VCaP (cell line): ENCODE measurements at regions not wholly inside any gene's neighbourhood (a gene's known extent, or its start where the extent isn't known, plus 50 kb on each side); places are given as distances from the start of the nearest gene placed in this dataset.

Experiments used
- H3K27ac ChIP-seq: fragments of 450-650 bp; 2 replicates; pipeline ENCODE4 v1.5.1; 2017
- TF ChIP-seq, protein P1 (sequence below): fragments of 450-650 bp; conservative IDR thresholded peaks from 2 replicates; pipeline ENCODE4 v1.5.1; 2017; ENCODE audit warnings: mild to moderate bottlenecking, moderate library complexity

DNA sequence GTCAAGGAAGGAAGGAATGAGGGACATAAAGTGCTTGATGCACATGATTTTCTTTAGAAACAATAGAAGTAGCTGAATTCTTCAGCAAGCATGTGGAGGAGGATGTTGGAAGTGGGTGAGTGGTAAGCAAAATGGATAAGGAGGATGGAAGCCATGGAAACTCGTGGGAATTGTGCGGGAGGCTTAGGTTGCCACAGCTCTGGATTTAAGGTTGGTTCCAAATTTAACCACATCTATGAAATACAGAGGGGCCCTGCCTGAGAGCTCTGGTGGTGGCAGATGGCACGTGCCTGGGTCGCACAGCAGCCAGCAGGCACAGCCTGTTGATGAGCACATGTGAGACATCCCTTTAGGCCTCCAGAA, 284.7 kb downstream of the SMARCA2 start:
- peak overlapping the region; percentile 87 for H3K27ac ChIP-seq
- TF ChIP-seq, protein P1, sequence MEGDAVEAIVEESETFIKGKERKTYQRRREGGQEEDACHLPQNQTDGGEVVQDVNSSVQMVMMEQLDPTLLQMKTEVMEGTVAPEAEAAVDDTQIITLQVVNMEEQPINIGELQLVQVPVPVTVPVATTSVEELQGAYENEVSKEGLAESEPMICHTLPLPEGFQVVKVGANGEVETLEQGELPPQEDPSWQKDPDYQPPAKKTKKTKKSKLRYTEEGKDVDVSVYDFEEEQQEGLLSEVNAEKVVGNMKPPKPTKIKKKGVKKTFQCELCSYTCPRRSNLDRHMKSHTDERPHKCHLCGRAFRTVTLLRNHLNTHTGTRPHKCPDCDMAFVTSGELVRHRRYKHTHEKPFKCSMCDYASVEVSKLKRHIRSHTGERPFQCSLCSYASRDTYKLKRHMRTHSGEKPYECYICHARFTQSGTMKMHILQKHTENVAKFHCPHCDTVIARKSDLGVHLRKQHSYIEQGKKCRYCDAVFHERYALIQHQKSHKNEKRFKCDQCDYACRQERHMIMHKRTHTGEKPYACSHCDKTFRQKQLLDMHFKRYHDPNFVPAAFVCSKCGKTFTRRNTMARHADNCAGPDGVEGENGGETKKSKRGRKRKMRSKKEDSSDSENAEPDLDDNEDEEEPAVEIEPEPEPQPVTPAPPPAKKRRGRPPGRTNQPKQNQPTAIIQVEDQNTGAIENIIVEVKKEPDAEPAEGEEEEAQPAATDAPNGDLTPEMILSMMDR = no peak

- TF ChIP-seq, protein P1 = no peak
- H3K27ac ChIP-seq = peak overlapping the region; percentile 87
Observed at GRCh38 chr9:2300325-2300724, 285.2 kb downstream of the SMARCA2 start.

DNA sequence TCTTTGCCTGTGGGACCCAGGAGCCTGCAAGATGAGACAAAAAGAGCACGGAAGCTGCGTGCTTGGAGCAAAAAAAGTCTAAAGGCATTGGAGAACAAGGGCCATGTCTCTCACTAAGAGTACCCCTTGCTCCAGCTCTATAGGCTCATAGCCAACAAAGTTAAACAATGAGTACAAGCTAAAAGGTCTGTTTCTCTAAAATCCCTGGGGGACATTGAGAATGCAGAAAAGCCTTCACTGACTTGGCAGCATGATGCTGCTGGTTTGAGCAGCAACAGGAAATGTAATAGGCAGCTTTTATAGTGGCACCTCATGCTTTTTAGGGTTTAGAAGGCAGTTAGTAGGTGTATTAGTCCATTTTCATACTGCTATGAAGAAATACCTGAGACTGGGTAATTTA, 287.5 kb downstream of the SMARCA2 start:
- TF ChIP-seq, protein P1 = no peak
- H3K27ac ChIP-seq = no peak overlapping the region

DNA sequence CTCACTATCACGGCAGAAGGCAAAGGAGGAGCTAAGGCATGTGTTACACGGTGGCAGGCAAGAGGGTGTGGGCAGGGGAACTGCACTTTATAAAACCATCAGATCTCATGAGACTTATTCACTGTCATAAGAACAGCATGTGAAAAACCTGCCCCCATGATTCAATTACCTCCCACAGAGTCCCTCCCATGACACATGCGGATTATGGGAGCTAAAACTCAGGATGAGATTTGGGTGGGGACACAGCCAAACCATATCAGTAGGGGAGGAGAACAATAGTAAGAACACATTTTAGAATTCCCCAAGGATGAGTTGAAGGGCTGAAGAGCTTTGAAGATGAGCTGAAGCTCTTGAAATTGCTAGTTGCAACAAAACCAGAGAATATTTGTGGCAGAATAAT, 287.9 kb downstream of the SMARCA2 start:
- TF ChIP-seq, protein P1 = no peak
- no peak overlapping the region for H3K27ac ChIP-seq

GRCh38 chr9:2307480-2307879, 292.3 kb downstream of the SMARCA2 start:
- H3K27ac ChIP-seq = no peak overlapping the region
- TF ChIP-seq, protein P1 = no peak

GRCh38 chr9:2311920-2312319, 296.8 kb downstream of the SMARCA2 start:
- TF ChIP-seq, protein P1 = no peak
- H3K27ac ChIP-seq = no peak overlapping the region

DNA sequence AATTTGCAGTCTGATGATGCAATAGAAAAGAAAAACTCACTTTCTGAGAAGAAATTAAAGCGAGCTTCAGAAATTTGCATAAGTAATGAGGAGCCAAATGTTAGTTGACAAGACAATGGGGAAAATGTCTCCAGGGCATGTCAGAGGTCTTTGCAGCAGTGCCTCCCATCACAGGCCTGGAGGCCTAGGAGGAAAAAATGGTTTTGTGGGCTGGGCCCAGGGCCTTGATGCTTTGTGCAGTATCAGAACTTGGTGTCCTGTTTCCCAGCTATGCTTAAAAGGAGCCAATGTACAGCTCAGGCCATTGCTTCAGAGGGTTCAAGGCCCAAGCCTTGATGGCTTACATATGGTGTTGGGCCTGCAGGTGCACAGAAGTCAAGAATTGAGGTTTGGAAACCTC, 298.4 kb downstream of the SMARCA2 start:
- no peak overlapping the region for H3K27ac ChIP-seq
- TF ChIP-seq, protein P1 = no peak

GRCh38 chr9:2317591-2317990, 302.4 kb downstream of the SMARCA2 start:
- TF ChIP-seq, protein P1 = no peak
- no peak overlapping the region for H3K27ac ChIP-seq
